ENCODE measurements at regions not wholly inside any gene's neighbourhood (a gene's known extent, or its start where the extent isn't known, plus 50 kb on each side); places are given as distances from the start of the nearest gene placed in this dataset.

DNA sequence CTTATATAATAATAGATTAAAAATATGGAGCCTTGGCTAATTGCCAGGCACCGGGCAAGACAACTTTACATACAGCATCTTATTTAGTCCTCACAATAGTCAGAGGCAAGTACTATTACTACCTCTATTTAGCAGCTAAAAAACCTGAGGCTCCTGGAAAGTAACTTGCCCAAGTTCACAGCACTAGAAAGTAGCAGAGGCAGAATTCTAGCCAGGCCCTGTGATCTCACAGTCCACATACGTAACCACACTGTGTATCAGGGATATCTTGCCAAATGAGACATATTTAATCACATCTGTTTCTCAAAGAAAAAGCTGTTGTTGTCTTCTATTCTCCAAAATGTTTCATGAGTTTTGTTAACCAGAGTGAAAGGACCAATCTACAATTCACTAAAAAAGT, 378.5 kb downstream of the PLPP3 start:
- TF ChIP-seq, protein P1, sequence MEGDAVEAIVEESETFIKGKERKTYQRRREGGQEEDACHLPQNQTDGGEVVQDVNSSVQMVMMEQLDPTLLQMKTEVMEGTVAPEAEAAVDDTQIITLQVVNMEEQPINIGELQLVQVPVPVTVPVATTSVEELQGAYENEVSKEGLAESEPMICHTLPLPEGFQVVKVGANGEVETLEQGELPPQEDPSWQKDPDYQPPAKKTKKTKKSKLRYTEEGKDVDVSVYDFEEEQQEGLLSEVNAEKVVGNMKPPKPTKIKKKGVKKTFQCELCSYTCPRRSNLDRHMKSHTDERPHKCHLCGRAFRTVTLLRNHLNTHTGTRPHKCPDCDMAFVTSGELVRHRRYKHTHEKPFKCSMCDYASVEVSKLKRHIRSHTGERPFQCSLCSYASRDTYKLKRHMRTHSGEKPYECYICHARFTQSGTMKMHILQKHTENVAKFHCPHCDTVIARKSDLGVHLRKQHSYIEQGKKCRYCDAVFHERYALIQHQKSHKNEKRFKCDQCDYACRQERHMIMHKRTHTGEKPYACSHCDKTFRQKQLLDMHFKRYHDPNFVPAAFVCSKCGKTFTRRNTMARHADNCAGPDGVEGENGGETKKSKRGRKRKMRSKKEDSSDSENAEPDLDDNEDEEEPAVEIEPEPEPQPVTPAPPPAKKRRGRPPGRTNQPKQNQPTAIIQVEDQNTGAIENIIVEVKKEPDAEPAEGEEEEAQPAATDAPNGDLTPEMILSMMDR (conservative IDR thresholded peaks at IDR 0.05; ENCODE audit: low read depth, low read length) = no peak
- no peak for TF ChIP-seq EZH2 (IDR thresholded peaks at IDR 0.05; ENCODE audit: low read length, unreplicated experiment)
